B cell (primary cell): ENCODE measurements at regions not wholly inside any gene's neighbourhood (a gene's known extent, or its start where the extent isn't known, plus 50 kb on each side); places are given as distances from the start of the nearest gene placed in this dataset.

Experiments
- ATAC-seq: fragments of 200-7000 bp; cut with Tn5 transposase; one replicate; pipeline ENCODE4 v1.10.0; 2021; ENCODE audit warnings: low read depth, mild to moderate bottlenecking, moderate number of reproducible peaks, moderate library complexity
- CTCF ChIA-PET: fragments of 350-600 bp; sonication (Branson Sonifier 250); formaldehyde crosslinking; loops from one replicate; lab custom pipeline; 2021; ENCODE audit warnings: antibody characterized with exemption, inconsistent platforms; lab: Charles Lee
- POLR2A ChIA-PET: fragments of 350-600 bp; sonication (Branson Sonifier 250); formaldehyde crosslinking; loops from one replicate; lab custom pipeline; 2021; ENCODE audit warnings: antibody characterized with exemption; lab: Charles Lee
- DNase-seq: peaks from one replicate; pipeline ENCODE4 v3.0.0; 2013
- H2AFZ ChIP-seq: 2 replicates; pipeline ENCODE4 v1.6.1; 2012; ENCODE audit warnings: mild to moderate bottlenecking, low read depth, low read length; ENCODE audit not compliant: insufficient read depth, poor library complexity, severe bottlenecking
- H3K27ac ChIP-seq, 2 donors: 1 replicate in 1 of 2; 2 replicates in 1 of 2; pipeline ENCODE4 v1.5.1; 2012 to 2013; ENCODE audit warnings: low read length in 2 of 2, mild to moderate bottlenecking in 2 of 2, moderate library complexity in 1 of 2
- H3K27me3 ChIP-seq, 4 experiments: fragments of 200-600 bp in 1 of 4; sonication (generic) in 1 of 4; replicated peaks in 1 of 4; 1 replicate in 2 of 4; 2 replicates in 2 of 4; pipeline versions ENCODE4 v1.6.1 to v1.7.0; 2013 to 2016; ENCODE audit warnings: low read length in 3 of 4, mild to moderate bottlenecking in 2 of 4, mixed read lengths in 1 of 4, moderate library complexity in 1 of 4; ENCODE audit not compliant: insufficient read depth in 4 of 4, control insufficient read depth in 3 of 4; ENCODE audit errors: control extremely low read depth in 1 of 4
- H3K36me3 ChIP-seq, 2 experiments: replicated peaks in 1 of 2; 1 replicate in 1 of 2; 2 replicates in 1 of 2; pipeline versions ENCODE4 v1.6.1 to v1.7.1; 2013; ENCODE audit warnings: low read length in 1 of 2; ENCODE audit not compliant: insufficient read depth in 2 of 2, control insufficient read depth in 1 of 2; ENCODE audit errors: control extremely low read depth in 1 of 2, extremely low read depth in 1 of 2
- H3K4me1 ChIP-seq, 2 donors: fragments of 200-600 bp in 1 of 2; sonication (generic) in 1 of 2; 1 replicate in 1 of 2; 2 replicates in 1 of 2; pipeline versions ENCODE4 v1.5.1 to v1.6.1; 2013 to 2017; ENCODE audit warnings: low read length in 2 of 2; ENCODE audit not compliant: control insufficient read depth in 2 of 2, insufficient read depth in 2 of 2
- H3K4me2 ChIP-seq: replicated peaks from 2 replicates; pipeline ENCODE3; 2012; ENCODE audit warnings: mild to moderate bottlenecking, low read depth, low read length; ENCODE audit not compliant: poor library complexity, severe bottlenecking
- H3K4me3 ChIP-seq, 5 experiments: fragments of 200-600 bp in 1 of 5; sonication (generic) in 1 of 5; 1 replicate in 3 of 5; 2 replicates in 2 of 5; pipeline versions ENCODE4 v1.5.1 to v1.7.0; 2011 to 2016; ENCODE audit warnings: low read length in 4 of 5, mild to moderate bottlenecking in 4 of 5, low read depth in 2 of 5, control low read depth in 1 of 5, moderate library complexity in 1 of 5; ENCODE audit not compliant: insufficient read depth in 1 of 5; ENCODE audit errors: control extremely low read depth in 1 of 5, extremely low read depth in 1 of 5
- H3K79me2 ChIP-seq: fragments of 200-600 bp; sonication (generic); one replicate; pipeline ENCODE4 v1.6.0; 2016; ENCODE audit warnings: low read length; ENCODE audit not compliant: control insufficient read depth, insufficient read depth
- H3K9ac ChIP-seq: fragments of 200-600 bp; sonication (generic); 2 replicates; pipeline ENCODE4 v1.6.1; 2017; ENCODE audit warnings: mild to moderate bottlenecking, low read length, moderate library complexity
- H3K9me3 ChIP-seq, 3 donors: one replicate each; pipeline versions ENCODE4 v1.6.1 to v1.7.1; 2013; ENCODE audit warnings: low read length in 2 of 3; ENCODE audit not compliant: control insufficient read depth in 2 of 3, insufficient read depth in 1 of 3; ENCODE audit errors: control extremely low read depth in 1 of 3
- H4K20me1 ChIP-seq: 2 replicates; pipeline ENCODE4 v1.6.0; 2012; ENCODE audit warnings: mild to moderate bottlenecking, low read length; ENCODE audit not compliant: insufficient read depth, control insufficient read depth, poor library complexity, severe bottlenecking
- H3K27ac Mint-ChIP-seq: one replicate; pipeline ENCODE4 v1.8.0; 2021; ENCODE audit warnings: mixed read lengths
- H3K27me3 Mint-ChIP-seq: one replicate; pipeline ENCODE4 v1.8.0; 2021; ENCODE audit warnings: mixed read lengths
- H3K4me1 Mint-ChIP-seq: one replicate; pipeline ENCODE4 v1.8.0; 2021; ENCODE audit warnings: mixed read lengths
- H3K4me3 Mint-ChIP-seq: one replicate; pipeline ENCODE4 v1.8.0; 2021; ENCODE audit warnings: mixed read lengths
- H3K9me3 Mint-ChIP-seq: one replicate; pipeline ENCODE4 v1.8.0; 2022; ENCODE audit warnings: mixed read lengths; ENCODE audit not compliant: insufficient read depth
- EZH2 ChIP-seq: IDR thresholded peaks from 2 replicates; pipeline ENCODE4 v1.6.1; 2012; ENCODE audit warnings: borderline replicate concordance, low read depth, mild to moderate bottlenecking, moderate library complexity, low read length; ENCODE audit not compliant: insufficient read depth, poor library complexity, severe bottlenecking
- WGBS: methylation state at CpG from one replicate; pipeline ENCODE4 v1.1.5; 2013; ENCODE audit warnings: missing lambda C conversion rate; ENCODE audit not compliant: insufficient coverage; 5-methylcytosine and 5-hydroxymethylcytosine counted together
- intact Hi-C: fragments of 100-400 bp; cut with micrococcal nuclease; formaldehyde crosslinking; loops from one replicate; pipeline ENCODE4 v1.10.0; 2022
- TF ChIP-seq, protein P1 (sequence below): fragments of 200-600 bp; IDR thresholded peaks from one replicate; pipeline ENCODE4 v1.8.0; 2022; ENCODE audit warnings: antibody characterized with exemption, mild to moderate bottlenecking

- Histone ChIP-seq H3K4me2 (no peak overlapping the region), H3K4me1 (no peaks in the 10 kb centered on the region), H3K9ac (no peak overlapping the region), H3K79me2 (no peaks in the 10 kb centered on the region), H4K20me1 (no peaks in the 10 kb centered on the region), H3K36me3 (no peaks in the 10 kb centered on the region), H3K27me3 (no peaks in the 10 kb centered on the region), H3K9me3 (peaks cover 0 to 2% (median 0%) of the 10 kb centered on the region in 3 donors), H2AFZ (no peak overlapping the region), H3K4me3 (no peak overlapping the region), H3K27ac (no peak overlapping the region)
- intact Hi-C loops: no loop called here
- TF ChIP-seq, protein P1, sequence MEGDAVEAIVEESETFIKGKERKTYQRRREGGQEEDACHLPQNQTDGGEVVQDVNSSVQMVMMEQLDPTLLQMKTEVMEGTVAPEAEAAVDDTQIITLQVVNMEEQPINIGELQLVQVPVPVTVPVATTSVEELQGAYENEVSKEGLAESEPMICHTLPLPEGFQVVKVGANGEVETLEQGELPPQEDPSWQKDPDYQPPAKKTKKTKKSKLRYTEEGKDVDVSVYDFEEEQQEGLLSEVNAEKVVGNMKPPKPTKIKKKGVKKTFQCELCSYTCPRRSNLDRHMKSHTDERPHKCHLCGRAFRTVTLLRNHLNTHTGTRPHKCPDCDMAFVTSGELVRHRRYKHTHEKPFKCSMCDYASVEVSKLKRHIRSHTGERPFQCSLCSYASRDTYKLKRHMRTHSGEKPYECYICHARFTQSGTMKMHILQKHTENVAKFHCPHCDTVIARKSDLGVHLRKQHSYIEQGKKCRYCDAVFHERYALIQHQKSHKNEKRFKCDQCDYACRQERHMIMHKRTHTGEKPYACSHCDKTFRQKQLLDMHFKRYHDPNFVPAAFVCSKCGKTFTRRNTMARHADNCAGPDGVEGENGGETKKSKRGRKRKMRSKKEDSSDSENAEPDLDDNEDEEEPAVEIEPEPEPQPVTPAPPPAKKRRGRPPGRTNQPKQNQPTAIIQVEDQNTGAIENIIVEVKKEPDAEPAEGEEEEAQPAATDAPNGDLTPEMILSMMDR: no peak
- no peak for TF ChIP-seq EZH2
- Mint-ChIP-seq H3K27me3 (no peaks in the 10 kb centered on the region), H3K9me3 (no peaks in the 10 kb centered on the region), H3K4me1 (no peaks in the 10 kb centered on the region), H3K4me3 (no peak overlapping the region), H3K27ac (no peak overlapping the region)
- DNase-seq (no peak), ATAC-seq (no peak)
- WGBS: no CpG with 5 or more reads among the region's 2 CpGs
- ChIA-PET CTCF (no interaction called here), POLR2A (no interaction called here)
Measured at GRCh38 chr10:85222300-85222699, 893.9 kb downstream of the CCSER2 start.

GRCh38 chr10:85224366-85224940, 896.1 kb downstream of the CCSER2 start:
- intact Hi-C loops: no loop called here
- Histone ChIP-seq H3K36me3 (no peaks in the 10 kb centered on the region), H3K4me2 (no peak overlapping the region), H2AFZ (no peak overlapping the region), H3K4me1 (no peaks in the 10 kb centered on the region), H3K9ac (no peak overlapping the region), H3K79me2 (no peaks in the 10 kb centered on the region), H3K9me3 (no peaks in the 10 kb centered on the region), H4K20me1 (no peaks in the 10 kb centered on the region), H3K27me3 (no peaks in the 10 kb centered on the region), H3K27ac (no peak overlapping the region), H3K4me3 (no peak overlapping the region)
- H3K27ac Mint-ChIP-seq: no peak overlapping the region
- ATAC-seq (no peak), DNase-seq (no peak)
- CTCF ChIA-PET: no interaction called here
- no peak for TF ChIP-seq EZH2
- TF ChIP-seq, protein P1: no peak
- no peaks in the 10 kb centered on the region for H3K27me3 Mint-ChIP-seq
- no peak overlapping the region for H3K4me3 Mint-ChIP-seq
- H3K4me1 Mint-ChIP-seq: no peaks in the 10 kb centered on the region
- POLR2A ChIA-PET: no interaction called here
- no peaks in the 10 kb centered on the region for H3K9me3 Mint-ChIP-seq
- 70% methylated on average over 4 of the region's 6 CpGs for WGBS
